ENCODE measurements at regions not wholly inside any gene's neighbourhood (a gene's known extent, or its start where the extent isn't known, plus 50 kb on each side); places are given as distances from the start of the nearest gene placed in this dataset.
"Not testable (repeated sequence)": the region's sequence is repeated elsewhere in the genome, so short reads cannot be mapped to it uniquely, and the experiment has no call there.

DNA sequence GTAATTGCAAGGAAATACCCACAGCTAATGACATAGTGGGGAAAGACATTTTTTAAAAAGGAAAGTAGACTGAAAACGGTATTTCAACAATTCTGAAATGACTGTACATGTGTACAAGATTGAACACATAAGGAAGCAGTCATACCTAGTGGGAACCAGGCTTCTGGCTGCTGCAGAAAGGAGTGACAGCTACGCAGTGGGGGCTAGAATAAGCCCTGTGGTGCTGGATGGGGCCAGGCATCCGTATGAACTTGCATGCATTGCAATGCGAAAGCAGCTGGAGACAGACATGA is 54.9 kb upstream of the GPR31 start (continued):
- TF ChIP-seq ZNF324 (tag by site-specific recombination; IDR thresholded peaks at IDR 0.05) = no peak
- TF ChIP-seq, protein P1, sequence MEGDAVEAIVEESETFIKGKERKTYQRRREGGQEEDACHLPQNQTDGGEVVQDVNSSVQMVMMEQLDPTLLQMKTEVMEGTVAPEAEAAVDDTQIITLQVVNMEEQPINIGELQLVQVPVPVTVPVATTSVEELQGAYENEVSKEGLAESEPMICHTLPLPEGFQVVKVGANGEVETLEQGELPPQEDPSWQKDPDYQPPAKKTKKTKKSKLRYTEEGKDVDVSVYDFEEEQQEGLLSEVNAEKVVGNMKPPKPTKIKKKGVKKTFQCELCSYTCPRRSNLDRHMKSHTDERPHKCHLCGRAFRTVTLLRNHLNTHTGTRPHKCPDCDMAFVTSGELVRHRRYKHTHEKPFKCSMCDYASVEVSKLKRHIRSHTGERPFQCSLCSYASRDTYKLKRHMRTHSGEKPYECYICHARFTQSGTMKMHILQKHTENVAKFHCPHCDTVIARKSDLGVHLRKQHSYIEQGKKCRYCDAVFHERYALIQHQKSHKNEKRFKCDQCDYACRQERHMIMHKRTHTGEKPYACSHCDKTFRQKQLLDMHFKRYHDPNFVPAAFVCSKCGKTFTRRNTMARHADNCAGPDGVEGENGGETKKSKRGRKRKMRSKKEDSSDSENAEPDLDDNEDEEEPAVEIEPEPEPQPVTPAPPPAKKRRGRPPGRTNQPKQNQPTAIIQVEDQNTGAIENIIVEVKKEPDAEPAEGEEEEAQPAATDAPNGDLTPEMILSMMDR (tag by site-specific recombination; IDR thresholded peaks at IDR 0.05) = no peak
- TF ChIP-seq MEIS1 (CRISPR knock-in tag; IDR thresholded peaks at IDR 0.05; ENCODE audit: borderline replicate concordance) = no peak
- no peak for TF ChIP-seq ZNF404 (tag by site-specific recombination; IDR thresholded peaks at IDR 0.05)

DNA sequence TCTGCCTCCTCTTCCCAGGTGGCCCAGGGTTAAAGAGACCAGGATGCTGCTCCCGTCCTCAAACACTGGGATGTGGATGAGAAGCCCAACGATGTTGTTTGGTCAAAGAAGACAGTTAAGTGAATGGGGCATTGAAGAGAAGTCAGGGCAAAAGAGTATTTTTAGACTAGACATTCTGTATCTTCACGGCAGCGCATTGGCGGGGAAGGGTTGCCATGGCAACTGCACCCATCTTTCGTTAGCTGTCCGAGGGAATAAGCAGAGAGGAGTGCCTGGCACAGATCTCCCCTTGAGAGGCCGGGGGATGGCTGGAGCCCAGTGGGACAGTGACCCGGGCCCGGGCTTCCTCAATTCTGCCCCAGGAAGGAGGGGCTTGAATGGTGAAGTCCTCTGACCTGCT is 56.4 kb upstream of the GPR31 start:
- TF ChIP-seq IKZF3 (tag by site-specific recombination; IDR thresholded peaks at IDR 0.05) (no peak), SCRT1 (tag by site-specific recombination; IDR thresholded peaks at IDR 0.05; ENCODE audit: borderline replicate concordance) (no peak), ZNF311 (tag by site-specific recombination; IDR thresholded peaks at IDR 0.05; ENCODE audit: borderline replicate concordance) (no peak)
- Histone ChIP-seq H3K36me3 (ENCODE audit: control insufficient read depth in 2 of 2, insufficient read depth in 1 of 2, low read length in 2 of 2) (no peaks in the 10 kb centered on the region), H3K9me3 (ENCODE audit: control insufficient read depth, insufficient read depth, low read depth, low read length) (no peaks in the 10 kb centered on the region), H3K4me3 (ENCODE audit: low read depth, low read length) (no peak overlapping the region), H3K27ac (ENCODE audit: extremely low read depth, low read depth, low read length) (no peak overlapping the region), H3K4me1 (ENCODE audit: control insufficient read depth, insufficient read depth, low read length) (no peaks in the 10 kb centered on the region)
- POLR2A ChIA-PET = no interaction called here
- CTCF ChIA-PET = no interaction called here

GRCh38 chr6:167215429-167216250 is 57.9 kb upstream of the GPR31 start:
- H3K36me3 ChIP-seq (ENCODE audit: control insufficient read depth in 2 of 2, insufficient read depth in 1 of 2, low read length in 2 of 2); H3K9me3 ChIP-seq (ENCODE audit: control insufficient read depth, insufficient read depth, low read depth, low read length); POLR2A ChIA-PET; H3K4me3 ChIP-seq (ENCODE audit: low read depth, low read length); H3K4me1 ChIP-seq (ENCODE audit: control insufficient read depth, insufficient read depth, low read length); H3K27ac ChIP-seq (ENCODE audit: extremely low read depth, low read depth, low read length): not testable (repeated sequence)
- CTCF ChIA-PET = interaction anchor here (0.6 to 1.9 kb wide), 6 partner anchors 9 to 429 kb away, joined by 3 to 4 read pairs (median 3); no protein-coding TSS in a partner anchor

GRCh38 chr6:167216390-167217050 is 58.7 kb upstream of the GPR31 start:
- H3K4me1 ChIP-seq (ENCODE audit: control insufficient read depth, insufficient read depth, low read length); POLR2A ChIA-PET; H3K4me3 ChIP-seq (ENCODE audit: low read depth, low read length); H3K27ac ChIP-seq (ENCODE audit: extremely low read depth, low read depth, low read length); H3K9me3 ChIP-seq (ENCODE audit: control insufficient read depth, insufficient read depth, low read depth, low read length); H3K36me3 ChIP-seq (ENCODE audit: control insufficient read depth in 2 of 2, insufficient read depth in 1 of 2, low read length in 2 of 2): not testable (repeated sequence)
- CTCF ChIA-PET = interaction anchor here (1.2 to 1.9 kb wide), 4 partner anchors 40 to 74 kb away, joined by 3 to 4 read pairs (median 4); no protein-coding TSS in a partner anchor

DNA sequence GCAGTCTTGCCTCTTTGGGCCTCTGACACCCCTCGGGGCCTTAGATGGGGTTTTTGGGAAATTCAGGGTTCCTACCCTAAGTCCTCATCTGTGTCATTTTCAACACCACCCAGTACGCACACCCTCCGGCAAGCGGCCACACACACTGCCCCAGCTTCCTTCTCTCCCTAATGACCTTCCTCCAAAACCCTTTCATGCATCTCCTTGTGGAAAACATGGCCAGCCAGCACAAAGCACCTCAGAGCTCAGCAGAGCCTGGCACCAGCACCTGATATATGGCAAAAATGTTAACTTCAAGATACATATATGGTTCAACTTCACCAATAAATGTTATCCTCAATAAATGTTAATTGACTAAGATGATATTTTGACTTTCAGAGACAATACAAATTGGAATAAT is 59.3 kb upstream of the GPR31 start:
- CTCF ChIA-PET = interaction anchor here (1.2 to 1.9 kb wide), 5 partner anchors 12 to 134 kb away, joined by 3 to 4 read pairs (median 4); no protein-coding TSS in a partner anchor
- H3K27ac ChIP-seq (ENCODE audit: extremely low read depth, low read depth, low read length); H3K4me1 ChIP-seq (ENCODE audit: control insufficient read depth, insufficient read depth, low read length); H3K4me3 ChIP-seq (ENCODE audit: low read depth, low read length); H3K9me3 ChIP-seq (ENCODE audit: control insufficient read depth, insufficient read depth, low read depth, low read length); H3K36me3 ChIP-seq (ENCODE audit: control insufficient read depth in 2 of 2, insufficient read depth in 1 of 2, low read length in 2 of 2); POLR2A ChIA-PET: not testable (repeated sequence)

DNA sequence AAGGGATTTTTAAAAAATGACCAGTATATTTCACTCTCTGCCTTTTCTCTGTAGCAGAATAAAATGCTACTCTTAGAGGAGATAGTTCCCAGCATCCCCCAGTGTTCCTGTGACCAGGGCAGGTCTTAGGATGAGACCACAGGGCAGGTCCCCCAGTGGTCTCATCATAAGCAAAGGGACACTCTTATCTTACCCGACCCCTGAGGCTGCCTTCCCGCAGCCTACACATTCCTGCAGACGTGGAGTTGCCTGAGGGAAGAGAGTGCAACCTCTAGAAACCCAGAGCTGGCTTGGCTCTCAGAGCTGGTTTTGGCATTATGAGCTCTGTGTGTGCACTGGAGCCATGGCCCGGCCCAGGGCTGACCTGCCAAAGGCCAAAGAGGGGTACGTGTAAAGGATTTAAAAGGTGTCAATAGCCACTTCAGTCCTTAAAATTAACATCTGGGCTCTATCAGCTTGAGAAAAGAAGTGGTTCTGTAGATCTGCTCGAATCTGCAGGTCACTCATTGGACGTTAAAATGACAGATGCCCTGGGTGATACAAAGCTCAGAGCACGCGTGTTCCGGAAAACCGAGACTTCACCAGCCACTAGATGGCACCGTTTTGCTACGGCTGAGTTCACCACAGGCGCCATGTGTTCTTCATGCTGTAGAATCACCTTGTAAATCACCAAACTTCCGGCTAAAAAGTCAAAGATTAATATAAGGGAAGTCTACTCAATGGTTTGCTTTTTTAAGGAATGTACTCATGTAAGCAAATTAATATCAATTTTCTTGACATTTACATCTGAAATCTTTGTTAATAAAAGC is 60.4 kb upstream of the GPR31 start:
- POLR2A ChIA-PET; H3K9me3 ChIP-seq (ENCODE audit: control insufficient read depth, insufficient read depth, low read depth, low read length); H3K27ac ChIP-seq (ENCODE audit: extremely low read depth, low read depth, low read length); H3K4me1 ChIP-seq (ENCODE audit: control insufficient read depth, insufficient read depth, low read length); H3K36me3 ChIP-seq (ENCODE audit: control insufficient read depth in 2 of 2, insufficient read depth in 1 of 2, low read length in 2 of 2); H3K4me3 ChIP-seq (ENCODE audit: low read depth, low read length): not testable (repeated sequence)
- CTCF ChIA-PET = interaction anchor here (0.7 to 1.9 kb wide), 12 partner anchors 13 to 681 kb away, joined by 3 to 4 read pairs (median 4); no protein-coding TSS in a partner anchor
- peak; percentile 44 for TF ChIP-seq ZNF654 (tag by site-specific recombination; IDR thresholded peaks at IDR 0.05; ENCODE audit: low read depth)

DNA sequence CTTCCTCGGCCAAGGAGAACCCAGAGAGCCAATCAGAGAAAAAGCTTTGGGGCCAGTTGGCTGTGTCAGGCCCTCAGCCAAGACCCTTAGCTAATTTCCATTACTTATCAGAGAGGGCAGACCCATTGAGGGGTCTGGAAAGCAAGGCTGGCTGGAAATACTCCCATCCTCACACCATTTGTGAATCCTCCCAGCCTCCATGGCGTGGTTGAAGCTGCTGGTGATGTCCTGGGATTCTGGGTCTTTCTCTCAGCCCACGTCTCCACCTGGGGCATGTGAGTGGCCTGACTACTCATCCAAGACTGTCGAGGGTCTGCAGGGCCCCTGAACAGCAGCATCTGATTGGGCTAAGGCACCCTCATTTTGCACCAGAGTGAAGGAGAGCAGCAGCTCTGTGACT is 61.3 kb upstream of the GPR31 start:
- POLR2A ChIA-PET = interaction anchor here (0.6 kb wide), 1 partner anchor 10 kb away, joined by 4 read pairs; no protein-coding TSS in a partner anchor
- H3K4me3 ChIP-seq (ENCODE audit: low read depth, low read length); H3K9me3 ChIP-seq (ENCODE audit: control insufficient read depth, insufficient read depth, low read depth, low read length); H3K36me3 ChIP-seq (ENCODE audit: control insufficient read depth in 2 of 2, insufficient read depth in 1 of 2, low read length in 2 of 2); H3K27ac ChIP-seq (ENCODE audit: extremely low read depth, low read depth, low read length); H3K4me1 ChIP-seq (ENCODE audit: control insufficient read depth, insufficient read depth, low read length): not testable (repeated sequence)
- CTCF ChIA-PET = interaction anchor here (0.6 to 2.4 kb wide), 10 partner anchors 22 to 1780 kb away, joined by 3 to 13 read pairs (median 4); partner anchors contain the start of gene UNC93A
